ENCODE measurements at regions not wholly inside any gene's neighbourhood (a gene's known extent, or its start where the extent isn't known, plus 50 kb on each side); places are given as distances from the start of the nearest gene placed in this dataset.

DNA sequence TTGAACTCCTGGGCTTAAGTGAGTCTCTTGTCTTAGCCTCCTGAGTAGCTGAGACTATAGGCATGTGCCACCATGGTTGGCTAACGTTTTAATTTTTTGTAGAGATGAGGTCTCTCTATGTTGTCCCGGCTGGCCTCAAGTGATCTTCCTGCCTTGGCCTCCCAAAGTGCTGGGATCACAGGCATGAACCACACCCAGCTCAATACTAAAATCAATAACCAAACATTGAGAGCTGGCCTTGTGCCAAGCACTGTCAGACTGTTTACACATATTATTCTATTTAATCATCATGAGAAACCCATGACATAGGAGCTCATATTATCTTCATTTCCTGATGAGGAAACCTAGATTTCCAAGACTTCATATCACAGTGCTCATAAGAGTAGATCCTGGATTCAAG is 251.2 kb downstream of the BAMBI start:
- H3K9me3 ChIP-seq (ENCODE audit: control insufficient read depth, low read length) = no peaks in the 10 kb centered on the region
- no peak overlapping the region for H3K27ac ChIP-seq (ENCODE audit: low read depth, low read length, severe bottlenecking)
- no peaks in the 10 kb centered on the region for H3K4me1 ChIP-seq (ENCODE audit: control insufficient read depth, insufficient read depth, low read length, poor library complexity, severe bottlenecking)
- no peak overlapping the region for H3K4me3 ChIP-seq (ENCODE audit: extremely low read depth, insufficient read depth, low read length, poor library complexity, severe bottlenecking)
- 86% methylated on average over 1 of the region's 2 CpGs for WGBS, 2 experiments (ENCODE audit: insufficient coverage in 2 of 2)
- no peaks in the 10 kb centered on the region for H3K36me3 ChIP-seq (ENCODE audit: control insufficient read depth, insufficient read depth, low read length)

DNA sequence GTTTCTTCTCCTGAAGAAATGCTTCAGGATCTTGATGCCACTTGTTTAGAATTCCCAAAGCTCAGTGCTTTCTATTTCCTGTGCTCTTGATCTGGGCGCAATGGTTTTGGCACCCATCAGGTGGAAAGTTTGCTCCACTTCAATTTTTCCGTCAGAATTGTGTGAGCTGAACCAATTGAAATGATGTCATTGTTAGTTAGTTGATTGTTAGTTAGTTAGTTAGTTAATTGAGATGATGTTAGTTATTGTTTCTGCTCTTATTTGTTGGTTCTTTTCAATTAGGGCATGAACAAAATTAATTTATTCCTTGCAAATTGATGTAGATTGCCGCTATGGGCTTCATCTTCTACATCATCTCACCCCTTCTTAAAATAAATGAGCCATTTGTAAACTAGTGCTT is 252.6 kb downstream of the BAMBI start:
- Histone ChIP-seq H3K9me3 (ENCODE audit: control insufficient read depth, low read length) (no peaks in the 10 kb centered on the region), H3K4me3 (ENCODE audit: extremely low read depth, insufficient read depth, low read length, poor library complexity, severe bottlenecking) (no peak overlapping the region), H3K4me1 (ENCODE audit: control insufficient read depth, insufficient read depth, low read length, poor library complexity, severe bottlenecking) (no peaks in the 10 kb centered on the region), H3K36me3 (ENCODE audit: control insufficient read depth, insufficient read depth, low read length) (no peaks in the 10 kb centered on the region), H3K27ac (ENCODE audit: low read depth, low read length, severe bottlenecking) (no peak overlapping the region)
- WGBS, 2 experiments (ENCODE audit: insufficient coverage in 2 of 2) = 83 to 100% methylated on average over 2 to 3 of the region's 3 CpGs

DNA sequence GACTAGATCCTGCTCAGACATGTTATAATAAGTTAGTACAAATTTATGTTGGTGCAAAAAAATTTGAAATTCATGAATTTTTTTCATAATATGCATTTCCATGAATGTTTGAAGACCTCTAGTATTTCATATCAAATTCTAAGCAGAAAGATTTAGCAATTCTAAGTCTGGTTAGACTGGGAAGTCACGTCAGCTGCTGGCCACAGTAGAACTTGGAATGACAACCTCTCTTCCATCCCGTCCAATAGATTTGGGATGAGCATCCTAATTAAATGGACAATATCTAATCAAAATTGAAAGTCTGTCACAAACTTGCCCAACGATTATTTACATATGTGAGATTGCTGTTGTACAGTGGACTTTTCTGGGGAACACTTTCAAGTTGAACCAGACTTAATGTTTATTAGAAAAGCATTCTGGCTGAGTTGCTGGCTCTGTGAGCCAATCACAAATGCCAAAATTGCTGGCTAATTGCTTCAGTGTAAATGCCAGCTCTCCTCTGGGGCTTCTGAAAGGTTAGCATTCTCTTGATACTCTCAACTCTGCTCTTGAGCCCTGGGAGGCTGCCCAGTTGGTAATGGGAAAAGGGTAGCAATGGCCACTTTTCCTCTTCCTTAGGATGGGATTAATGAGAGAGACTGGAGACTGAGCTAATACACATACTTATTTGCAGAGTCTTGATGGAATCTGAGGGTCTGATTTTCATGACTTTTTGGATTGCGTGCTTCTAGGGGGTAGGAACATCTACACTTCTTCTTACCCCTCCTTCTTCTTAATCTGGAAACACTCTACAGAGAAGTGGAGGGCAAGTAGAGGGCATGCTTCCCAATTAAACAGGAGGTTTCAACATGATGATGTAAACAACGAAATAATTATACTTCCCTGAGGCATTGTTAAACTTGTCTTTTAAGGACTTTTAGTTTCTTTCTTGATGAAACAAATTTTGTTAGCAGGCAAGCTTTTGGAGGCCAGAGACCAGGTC is 253.5 kb downstream of the BAMBI start:
- Histone ChIP-seq H3K36me3 (ENCODE audit: control insufficient read depth, insufficient read depth, low read length) (no peaks in the 10 kb centered on the region), H3K9me3 (ENCODE audit: control insufficient read depth, low read length) (no peaks in the 10 kb centered on the region), H3K4me1 (ENCODE audit: control insufficient read depth, insufficient read depth, low read length, poor library complexity, severe bottlenecking) (no peaks in the 10 kb centered on the region), H3K27ac (ENCODE audit: low read depth, low read length, severe bottlenecking) (no peak overlapping the region), H3K4me3 (ENCODE audit: extremely low read depth, insufficient read depth, low read length, poor library complexity, severe bottlenecking) (no peak overlapping the region)
- 83 to 100% methylated on average over 2 of the region's 5 CpGs for WGBS, 2 experiments (ENCODE audit: insufficient coverage in 2 of 2)

DNA sequence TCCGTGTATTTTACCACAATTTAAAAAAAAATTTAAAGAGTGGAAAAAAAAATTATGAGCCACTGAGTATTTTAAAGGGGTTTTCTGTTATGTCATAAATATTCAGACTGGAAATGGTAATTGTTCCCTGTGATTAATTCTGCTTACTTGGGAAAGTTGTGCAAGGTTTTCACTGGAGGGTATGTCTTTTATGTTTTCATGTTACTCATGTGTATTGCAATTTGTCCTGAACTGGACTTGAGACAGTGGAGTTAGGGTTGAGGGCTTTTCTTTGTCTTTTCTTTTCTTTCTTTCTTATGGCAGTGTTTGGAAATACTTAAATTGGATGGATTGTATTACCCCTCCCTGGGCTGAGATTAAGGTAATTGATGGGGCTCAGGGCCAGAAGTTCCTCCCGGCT is 257.7 kb downstream of the BAMBI start:
- Histone ChIP-seq H3K36me3 (ENCODE audit: control insufficient read depth, insufficient read depth, low read length) (no peaks in the 10 kb centered on the region), H3K27ac (ENCODE audit: low read depth, low read length, severe bottlenecking) (no peak overlapping the region), H3K9me3 (ENCODE audit: control insufficient read depth, low read length) (no peaks in the 10 kb centered on the region), H3K4me3 (ENCODE audit: extremely low read depth, insufficient read depth, low read length, poor library complexity, severe bottlenecking) (no peak overlapping the region), H3K4me1 (ENCODE audit: control insufficient read depth, insufficient read depth, low read length, poor library complexity, severe bottlenecking) (no peaks in the 10 kb centered on the region)
- 67 to 100% methylated on average over 1 of the region's 2 CpGs for WGBS, 2 experiments (ENCODE audit: insufficient coverage in 2 of 2)

DNA sequence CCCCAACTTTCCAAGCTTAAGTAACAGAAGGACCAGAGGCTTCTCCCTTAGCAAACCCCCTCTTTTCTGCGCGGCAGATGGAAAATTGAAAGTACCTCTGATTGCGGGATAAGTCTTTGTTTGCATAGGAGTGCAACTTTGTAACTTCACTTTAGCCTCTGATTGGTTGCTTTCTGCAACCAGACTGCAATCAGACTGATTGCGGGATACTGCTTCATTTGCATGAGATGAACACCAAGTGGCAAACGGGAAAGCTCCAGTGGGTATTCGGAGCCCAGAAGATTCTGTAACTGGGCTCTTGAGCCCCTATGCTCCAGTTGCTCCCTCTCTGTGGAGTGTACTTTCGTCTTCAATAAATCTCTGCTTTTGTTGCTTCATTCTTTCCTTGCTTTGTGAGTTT is 260.6 kb downstream of the BAMBI start:
- no peak overlapping the region for H3K27ac ChIP-seq (ENCODE audit: low read depth, low read length, severe bottlenecking)
- H3K4me3 ChIP-seq (ENCODE audit: extremely low read depth, insufficient read depth, low read length, poor library complexity, severe bottlenecking) = no peak overlapping the region
- no peaks in the 10 kb centered on the region for H3K9me3 ChIP-seq (ENCODE audit: control insufficient read depth, low read length)
- no peaks in the 10 kb centered on the region for H3K36me3 ChIP-seq (ENCODE audit: control insufficient read depth, insufficient read depth, low read length)
- H3K4me1 ChIP-seq (ENCODE audit: control insufficient read depth, insufficient read depth, low read length, poor library complexity, severe bottlenecking) = peaks cover 7% of the 10 kb centered on the region
- WGBS, 2 experiments (ENCODE audit: insufficient coverage in 2 of 2) = 96 to 98% methylated on average over 5 of the region's 7 CpGs

DNA sequence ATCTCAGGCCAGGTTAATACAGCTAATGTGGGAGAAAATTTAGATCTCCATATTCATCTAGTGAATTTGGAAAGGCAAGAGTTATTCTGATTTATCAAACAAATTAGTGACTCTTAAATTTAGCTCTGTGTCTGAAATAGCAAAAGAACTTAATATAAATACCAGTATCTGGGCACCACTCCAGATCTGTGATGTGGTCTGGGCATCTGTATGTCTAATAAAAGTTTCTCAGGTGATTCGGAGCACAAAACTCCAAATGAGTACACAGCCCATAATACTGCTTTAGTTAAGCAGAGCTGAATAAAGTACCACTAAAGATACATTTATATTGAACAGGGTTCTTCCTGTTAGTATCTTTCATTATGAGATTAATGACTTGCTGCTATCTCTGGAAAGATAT is 261.4 kb downstream of the BAMBI start:
- no peak overlapping the region for H3K27ac ChIP-seq (ENCODE audit: low read depth, low read length, severe bottlenecking)
- H3K4me3 ChIP-seq (ENCODE audit: extremely low read depth, insufficient read depth, low read length, poor library complexity, severe bottlenecking) = no peak overlapping the region
- H3K36me3 ChIP-seq (ENCODE audit: control insufficient read depth, insufficient read depth, low read length) = no peaks in the 10 kb centered on the region
- peaks cover 7% of the 10 kb centered on the region for H3K4me1 ChIP-seq (ENCODE audit: control insufficient read depth, insufficient read depth, low read length, poor library complexity, severe bottlenecking)
- WGBS, 2 experiments (ENCODE audit: insufficient coverage in 2 of 2) = no CpG with 5 or more reads among the region's 1 CpG
- H3K9me3 ChIP-seq (ENCODE audit: control insufficient read depth, low read length) = no peaks in the 10 kb centered on the region

DNA sequence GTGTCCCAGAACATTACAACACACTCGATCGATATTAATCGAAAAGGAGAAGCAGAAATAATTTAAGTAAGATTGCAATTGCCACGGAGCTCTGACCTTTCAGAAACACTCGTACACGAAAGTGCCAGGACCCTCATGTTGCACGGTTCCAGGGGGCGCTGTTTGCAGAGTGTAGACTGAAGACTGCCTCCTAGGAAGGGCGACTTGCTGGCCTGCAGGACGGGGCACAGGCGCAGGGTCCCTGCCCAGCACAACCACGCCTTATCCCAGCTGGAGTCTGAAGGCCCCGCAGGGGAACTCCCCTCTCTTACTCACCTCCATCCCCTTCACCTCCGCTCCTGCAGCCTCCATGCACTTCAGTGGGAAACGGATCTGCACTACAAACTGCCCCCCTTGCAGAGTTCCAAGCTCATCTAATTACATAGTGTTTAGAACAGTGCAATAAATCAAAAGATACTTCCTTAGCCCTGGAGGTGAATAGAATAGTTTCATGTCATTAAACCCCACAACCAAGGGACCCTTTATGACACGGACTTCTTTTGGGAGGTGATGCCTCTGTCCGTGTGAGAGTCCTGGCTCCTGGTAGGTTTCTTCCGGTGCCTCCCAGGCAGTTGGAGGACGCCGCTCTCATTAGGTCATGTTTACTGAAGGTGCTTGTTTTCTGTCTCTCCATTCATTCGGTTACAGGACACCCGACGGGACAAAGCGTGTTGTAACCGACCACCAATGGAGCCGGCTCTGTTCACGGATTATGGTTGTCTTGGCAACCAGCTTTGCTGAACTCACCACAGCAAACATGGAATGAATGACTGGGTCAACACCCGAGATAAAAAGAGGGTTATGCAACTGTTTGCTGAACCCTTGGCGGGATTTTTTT is 262.2 kb downstream of the BAMBI start:
- Histone ChIP-seq H3K9me3 (ENCODE audit: control insufficient read depth, low read length) (peaks cover 7% of the 10 kb centered on the region), H3K27ac (ENCODE audit: low read depth, low read length, severe bottlenecking) (peak overlapping the region; percentile 94), H3K36me3 (ENCODE audit: control insufficient read depth, insufficient read depth, low read length) (no peaks in the 10 kb centered on the region), H3K4me1 (ENCODE audit: control insufficient read depth, insufficient read depth, low read length, poor library complexity, severe bottlenecking) (peaks cover 7% of the 10 kb centered on the region), H3K4me3 (ENCODE audit: extremely low read depth, insufficient read depth, low read length, poor library complexity, severe bottlenecking) (no peak overlapping the region)
- 12 to 24% methylated on average over 15 to 21 of the region's 29 CpGs for WGBS, 2 experiments (ENCODE audit: insufficient coverage in 2 of 2)

DNA sequence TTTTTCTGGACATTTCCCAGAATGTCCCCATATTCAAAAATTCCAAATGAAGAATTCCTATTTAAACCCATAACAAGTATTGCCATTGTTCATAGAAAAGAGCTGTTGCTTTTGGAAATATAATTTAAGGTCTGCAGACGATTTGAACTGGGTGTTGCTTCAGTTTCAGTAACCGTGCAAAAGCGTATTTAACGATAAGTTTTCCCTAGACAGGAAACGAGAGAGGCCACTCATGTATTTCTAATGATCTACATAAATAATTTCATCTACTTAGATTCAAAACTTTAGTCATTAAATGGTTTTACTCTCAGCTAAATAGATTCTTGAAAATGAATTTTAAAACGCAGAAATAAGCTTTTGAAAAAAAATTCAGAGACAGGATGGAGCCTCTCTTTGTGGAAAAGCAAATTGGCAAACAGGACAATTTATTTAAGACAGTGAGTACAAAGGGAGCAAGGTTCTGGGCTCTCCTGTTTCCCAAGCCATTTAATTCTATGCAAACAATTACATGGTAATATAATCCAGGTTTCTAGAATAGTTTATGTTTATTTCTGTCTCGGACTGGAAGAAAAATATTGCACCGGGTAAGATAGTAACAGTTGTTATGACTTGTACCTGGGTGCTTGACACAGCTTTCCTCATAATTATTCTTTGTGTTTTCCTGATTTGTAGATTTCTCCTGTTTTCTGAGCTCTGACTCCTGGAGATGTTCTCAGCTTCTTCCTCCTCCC is 263.0 kb downstream of the BAMBI start:
- Histone ChIP-seq H3K4me1 (ENCODE audit: control insufficient read depth, insufficient read depth, low read length, poor library complexity, severe bottlenecking) (peaks cover 7% of the 10 kb centered on the region), H3K27ac (ENCODE audit: low read depth, low read length, severe bottlenecking) (peak overlapping the region; percentile 94), H3K36me3 (ENCODE audit: control insufficient read depth, insufficient read depth, low read length) (no peaks in the 10 kb centered on the region), H3K9me3 (ENCODE audit: control insufficient read depth, low read length) (peaks cover 9% of the 10 kb centered on the region), H3K4me3 (ENCODE audit: extremely low read depth, insufficient read depth, low read length, poor library complexity, severe bottlenecking) (no peak overlapping the region)
- 86% methylated on average over 3 of the region's 8 CpGs; no CpG with 5 or more reads in 1 of the 2 experiments for WGBS, 2 experiments (ENCODE audit: insufficient coverage in 2 of 2)

DNA sequence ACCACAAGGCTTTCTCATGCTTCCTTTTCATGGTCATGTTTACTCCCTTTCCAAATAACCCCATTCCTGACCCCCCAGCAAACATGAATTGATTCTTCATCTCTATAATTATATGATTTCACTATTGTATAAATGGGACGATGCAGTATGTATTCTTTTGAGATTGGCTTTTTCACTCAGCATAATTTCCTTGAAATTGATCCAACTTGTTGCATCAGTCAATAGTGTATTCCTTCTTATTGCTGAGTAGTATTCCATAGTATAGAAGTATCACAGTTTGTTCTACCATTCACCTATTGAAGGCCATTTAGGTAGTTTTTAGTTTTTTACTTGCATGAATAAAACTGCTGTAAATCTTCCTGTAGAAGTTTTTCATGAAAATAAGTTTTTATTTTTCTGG is 264.7 kb downstream of the BAMBI start:
- WGBS, 2 experiments (ENCODE audit: insufficient coverage in 2 of 2) = no CpG with 5 or more reads among the region's 1 CpG
- no peak overlapping the region for H3K4me3 ChIP-seq (ENCODE audit: extremely low read depth, insufficient read depth, low read length, poor library complexity, severe bottlenecking)
- H3K4me1 ChIP-seq (ENCODE audit: control insufficient read depth, insufficient read depth, low read length, poor library complexity, severe bottlenecking) = peaks cover 7% of the 10 kb centered on the region
- H3K36me3 ChIP-seq (ENCODE audit: control insufficient read depth, insufficient read depth, low read length) = no peaks in the 10 kb centered on the region
- H3K27ac ChIP-seq (ENCODE audit: low read depth, low read length, severe bottlenecking) = no peak overlapping the region
- H3K9me3 ChIP-seq (ENCODE audit: control insufficient read depth, low read length) = peaks cover 9% of the 10 kb centered on the region

DNA sequence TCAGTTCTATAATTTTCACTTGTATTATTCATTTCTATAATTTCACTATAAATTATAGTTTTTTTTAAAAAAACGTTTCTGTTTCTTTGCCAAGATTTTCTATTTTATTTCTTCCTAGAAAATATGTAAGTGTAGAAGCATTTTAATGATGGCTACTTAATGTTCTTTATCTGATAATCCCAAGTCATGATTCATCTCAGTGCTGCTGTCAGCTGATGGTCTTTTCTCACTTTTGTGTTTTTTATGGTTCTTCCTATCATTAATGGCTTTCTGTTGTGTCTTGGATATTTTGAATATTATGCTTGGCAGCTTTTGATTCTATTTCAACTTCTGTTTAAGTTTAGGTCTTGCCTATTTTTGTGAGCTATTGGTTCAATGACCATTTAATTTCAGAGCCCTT is 268.6 kb downstream of the BAMBI start:
- Histone ChIP-seq H3K9me3 (ENCODE audit: control insufficient read depth, low read length) (peaks cover 9% of the 10 kb centered on the region), H3K4me1 (ENCODE audit: control insufficient read depth, insufficient read depth, low read length, poor library complexity, severe bottlenecking) (peaks cover under 1% of the 10 kb centered on the region), H3K27ac (ENCODE audit: low read depth, low read length, severe bottlenecking) (no peak overlapping the region), H3K4me3 (ENCODE audit: extremely low read depth, insufficient read depth, low read length, poor library complexity, severe bottlenecking) (no peak overlapping the region), H3K36me3 (ENCODE audit: control insufficient read depth, insufficient read depth, low read length) (no peaks in the 10 kb centered on the region)
- no CpG with 5 or more reads among the region's 1 CpG for WGBS, 2 experiments (ENCODE audit: insufficient coverage in 2 of 2)
